ENCODE measurements at regions not wholly inside any gene's neighbourhood (a gene's known extent, or its start where the extent isn't known, plus 50 kb on each side); places are given as distances from the start of the nearest gene placed in this dataset.
A peak's percentile ranks its signal among the peaks of the same experiment; 100 is the strongest.

GRCh38 chr4:154686838-154687237 is 57.0 kb upstream of the LRAT start:
- POLR2A ChIA-PET: interaction anchor here (0.7 to 1.1 kb wide), 3 partner anchors 36 to 1462 kb away, joined by 3 to 4 read pairs (median 3); no protein-coding TSS in a partner anchor
- TF ChIP-seq EZH2phosphoT487 (IDR thresholded peaks at IDR 0.05; ENCODE audit: borderline replicate concordance, low read depth, low read length) (no peak), CTCF (conservative IDR thresholded peaks at IDR 0.05; ENCODE audit: low read length) (peak; percentile 54)
- Histone ChIP-seq H3K9me2 (ENCODE audit: insufficient read depth, low read length) (no peaks in the 10 kb centered on the region), H2AFZ (ENCODE audit: low read length) (no peak overlapping the region), H3K4me1 (ENCODE audit: insufficient read depth, low read length, poor library complexity, severe bottlenecking) (no peaks in the 10 kb centered on the region), H3K9me3 (ENCODE audit: low read length) (no peaks in the 10 kb centered on the region), H3K36me3 (ENCODE audit: insufficient read depth, low read length) (no peaks in the 10 kb centered on the region), H3K4me2 (ENCODE audit: low read length) (no peak overlapping the region), H3K79me2 (ENCODE audit: insufficient read depth, low read depth, low read length) (no peaks in the 10 kb centered on the region), H3K4me3 (ENCODE audit: low read depth, low read length, poor library complexity, severe bottlenecking) (no peak overlapping the region), H3K27ac (ENCODE audit: low read depth, low read length, poor library complexity, severe bottlenecking) (no peak overlapping the region), H4K20me1 (ENCODE audit: insufficient read depth, low read length) (no peaks in the 10 kb centered on the region)
- CTCF ChIA-PET (ENCODE audit: unreplicated experiment): no interaction called here
- intact Hi-C loops (cut with micrococcal nuclease; ENCODE audit: unreplicated experiment): no loop called here
- DNase-seq (ENCODE audit: low spot score): no peak
- BruUV-seq (replicated peaks): no TSS peak

- intact Hi-C loops (cut with micrococcal nuclease; ENCODE audit: unreplicated experiment): no loop called here
- Histone ChIP-seq H4K20me1 (ENCODE audit: insufficient read depth, low read length) (no peaks in the 10 kb centered on the region), H3K79me2 (ENCODE audit: insufficient read depth, low read depth, low read length) (no peaks in the 10 kb centered on the region), H3K4me3 (ENCODE audit: low read depth, low read length, poor library complexity, severe bottlenecking) (no peak overlapping the region), H2AFZ (ENCODE audit: low read length) (no peak overlapping the region), H3K9me2 (ENCODE audit: insufficient read depth, low read length) (no peaks in the 10 kb centered on the region), H3K27ac (ENCODE audit: low read depth, low read length, poor library complexity, severe bottlenecking) (no peak overlapping the region), H3K4me1 (ENCODE audit: insufficient read depth, low read length, poor library complexity, severe bottlenecking) (no peaks in the 10 kb centered on the region), H3K9me3 (ENCODE audit: low read length) (no peaks in the 10 kb centered on the region), H3K4me2 (ENCODE audit: low read length) (no peak overlapping the region), H3K36me3 (ENCODE audit: insufficient read depth, low read length) (no peaks in the 10 kb centered on the region)
- POLR2A ChIA-PET: interaction anchor here (0.7 to 1.1 kb wide), 2 partner anchors 35 to 65 kb away, joined by 3 to 4 read pairs; no protein-coding TSS in a partner anchor
- DNase-seq (ENCODE audit: low spot score): no peak
- BruUV-seq (replicated peaks): no TSS peak
- CTCF ChIA-PET (ENCODE audit: unreplicated experiment): no interaction called here
- TF ChIP-seq EZH2phosphoT487 (IDR thresholded peaks at IDR 0.05; ENCODE audit: borderline replicate concordance, low read depth, low read length) (no peak), CTCF (conservative IDR thresholded peaks at IDR 0.05; ENCODE audit: low read length) (no peak)
These were observed 56.0 kb upstream of the LRAT start for GRCh38 chr4:154687840-154688239.

GRCh38 chr4:154691229-154691628 is 52.6 kb upstream of the LRAT start:
- POLR2A ChIA-PET: no interaction called here
- H3K9me3 ChIP-seq (ENCODE audit: low read length): no peaks in the 10 kb centered on the region
- no TSS peak for BruUV-seq (replicated peaks)

More at GRCh38 chr4:154691229-154691628, 52.6 kb upstream of the LRAT start:
- Histone ChIP-seq H3K4me1 (ENCODE audit: insufficient read depth, low read length, poor library complexity, severe bottlenecking) (no peaks in the 10 kb centered on the region), H3K9me2 (ENCODE audit: insufficient read depth, low read length) (no peaks in the 10 kb centered on the region), H4K20me1 (ENCODE audit: insufficient read depth, low read length) (no peaks in the 10 kb centered on the region), H3K4me2 (ENCODE audit: low read length) (no peak overlapping the region), H2AFZ (ENCODE audit: low read length) (no peak overlapping the region), H3K79me2 (ENCODE audit: insufficient read depth, low read depth, low read length) (no peaks in the 10 kb centered on the region), H3K27ac (ENCODE audit: low read depth, low read length, poor library complexity, severe bottlenecking) (no peak overlapping the region), H3K4me3 (ENCODE audit: low read depth, low read length, poor library complexity, severe bottlenecking) (no peak overlapping the region), H3K36me3 (ENCODE audit: insufficient read depth, low read length) (no peaks in the 10 kb centered on the region)
- no peak for DNase-seq (ENCODE audit: low spot score)
- intact Hi-C loops (cut with micrococcal nuclease; ENCODE audit: unreplicated experiment): no loop called here
- no peak for TF ChIP-seq EZH2phosphoT487 (IDR thresholded peaks at IDR 0.05; ENCODE audit: borderline replicate concordance, low read depth, low read length)
- TF ChIP-seq CTCF (conservative IDR thresholded peaks at IDR 0.05; ENCODE audit: low read length): no peak
- CTCF ChIA-PET (ENCODE audit: unreplicated experiment): no interaction called here
